Esophagus squamous epithelium (tissue), 4 donors: ENCODE measurements at regions not wholly inside any gene's neighbourhood (a gene's known extent, or its start where the extent isn't known, plus 50 kb on each side); places are given as distances from the start of the nearest gene placed in this dataset.

Source experiments
- POLR2A ChIP-seq, 4 donors: fragments of 450-650 bp; IDR thresholded peaks; one replicate each; pipeline ENCODE4 v1.6.1; 2017; ENCODE audit warnings: antibody characterized with exemption in 4 of 4, mild to moderate bottlenecking in 4 of 4, moderate library complexity in 3 of 4
- TF ChIP-seq, protein P1 (sequence below), 6 experiments: fragments of 450-650 bp in 4 of 6; fragments of 200-600 bp in 2 of 6; sonication (generic) in 2 of 6; IDR thresholded peaks; one replicate each; pipeline ENCODE4 v1.5.1; 2016 to 2019; ENCODE audit warnings: antibody characterized with exemption in 6 of 6, mild to moderate bottlenecking in 4 of 6, moderate library complexity in 4 of 6

DNA sequence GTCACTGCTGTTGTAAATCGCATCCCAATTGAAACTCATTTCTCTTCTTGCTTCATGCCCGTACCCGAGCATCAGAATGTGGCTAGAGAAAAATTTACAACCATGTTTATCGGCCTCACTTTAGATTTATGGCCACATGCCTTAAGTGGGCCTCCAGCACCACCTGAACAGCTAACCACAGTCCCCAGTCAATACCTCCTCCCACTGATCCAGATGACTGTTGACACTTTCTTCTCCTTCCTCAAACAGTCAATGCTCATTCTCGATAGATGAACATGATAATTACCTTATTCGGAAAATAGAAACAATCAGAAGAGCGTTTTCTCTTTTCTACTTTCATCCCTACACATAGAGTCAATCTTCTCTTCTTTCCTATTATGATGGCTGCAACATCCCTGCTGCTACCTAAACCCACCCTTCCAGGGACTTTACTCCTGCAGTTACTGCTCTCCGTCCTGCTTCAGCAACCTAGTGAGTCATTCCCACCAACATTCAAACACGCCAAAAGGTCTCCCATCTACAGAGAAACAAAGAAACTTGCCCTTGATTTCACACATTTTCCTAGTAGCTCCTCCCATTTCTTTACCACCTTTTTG is 416.3 kb upstream of the MAF start:
- TF ChIP-seq, protein P1, sequence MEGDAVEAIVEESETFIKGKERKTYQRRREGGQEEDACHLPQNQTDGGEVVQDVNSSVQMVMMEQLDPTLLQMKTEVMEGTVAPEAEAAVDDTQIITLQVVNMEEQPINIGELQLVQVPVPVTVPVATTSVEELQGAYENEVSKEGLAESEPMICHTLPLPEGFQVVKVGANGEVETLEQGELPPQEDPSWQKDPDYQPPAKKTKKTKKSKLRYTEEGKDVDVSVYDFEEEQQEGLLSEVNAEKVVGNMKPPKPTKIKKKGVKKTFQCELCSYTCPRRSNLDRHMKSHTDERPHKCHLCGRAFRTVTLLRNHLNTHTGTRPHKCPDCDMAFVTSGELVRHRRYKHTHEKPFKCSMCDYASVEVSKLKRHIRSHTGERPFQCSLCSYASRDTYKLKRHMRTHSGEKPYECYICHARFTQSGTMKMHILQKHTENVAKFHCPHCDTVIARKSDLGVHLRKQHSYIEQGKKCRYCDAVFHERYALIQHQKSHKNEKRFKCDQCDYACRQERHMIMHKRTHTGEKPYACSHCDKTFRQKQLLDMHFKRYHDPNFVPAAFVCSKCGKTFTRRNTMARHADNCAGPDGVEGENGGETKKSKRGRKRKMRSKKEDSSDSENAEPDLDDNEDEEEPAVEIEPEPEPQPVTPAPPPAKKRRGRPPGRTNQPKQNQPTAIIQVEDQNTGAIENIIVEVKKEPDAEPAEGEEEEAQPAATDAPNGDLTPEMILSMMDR (IDR thresholded peaks at IDR 0.05): no peak
- TF ChIP-seq POLR2A (IDR thresholded peaks at IDR 0.05): no peak
